ENCODE measurements at regions not wholly inside any gene's neighbourhood (a gene's known extent, or its start where the extent isn't known, plus 50 kb on each side); places are given as distances from the start of the nearest gene placed in this dataset.

- no peak for DNase-seq (ENCODE audit: low spot score)
Measured at GRCh38 chr1:106564192-106564591, 492.3 kb upstream of the PRMT6 start.

GRCh38 chr1:106568201-106568974 lies 488.1 kb upstream of the PRMT6 start:
- no peak for DNase-seq (ENCODE audit: low spot score)

GRCh38 chr1:106571109-106571508 lies 485.4 kb upstream of the PRMT6 start:
- DNase-seq (ENCODE audit: low spot score): no peak

GRCh38 chr1:106584107-106584506 lies 472.4 kb upstream of the PRMT6 start:
- no peak for DNase-seq (ENCODE audit: low spot score)

- DNase-seq (ENCODE audit: low spot score): no peak
Measured at GRCh38 chr1:106584676-106585075, 471.8 kb upstream of the PRMT6 start.

- no peak for DNase-seq (ENCODE audit: low spot score)
Measured at GRCh38 chr1:106600626-106601025, 455.8 kb upstream of the PRMT6 start.

GRCh38 chr1:106603616-106604015 lies 452.9 kb upstream of the PRMT6 start:
- DNase-seq (ENCODE audit: low spot score): no peak

GRCh38 chr1:106608841-106609240 lies 447.6 kb upstream of the PRMT6 start:
- DNase-seq (ENCODE audit: low spot score): no peak

- DNase-seq (ENCODE audit: low spot score): no peak
Measured at GRCh38 chr1:106613068-106613467, 443.4 kb upstream of the PRMT6 start.

- DNase-seq (ENCODE audit: low spot score): no peak
Measured at GRCh38 chr1:106613861-106614260, 442.6 kb upstream of the PRMT6 start.

GRCh38 chr1:106615473-106615872 lies 441.0 kb upstream of the PRMT6 start:
- no peak for DNase-seq (ENCODE audit: low spot score)

GRCh38 chr1:106619080-106619826 lies 437.2 kb upstream of the PRMT6 start:
- no peak for DNase-seq (ENCODE audit: low spot score)

- no peak for DNase-seq (ENCODE audit: low spot score)
Measured at GRCh38 chr1:106619827-106620134, 436.7 kb upstream of the PRMT6 start.

- DNase-seq (ENCODE audit: low spot score): no peak
Measured at GRCh38 chr1:106620521-106620954, 435.9 kb upstream of the PRMT6 start.

- DNase-seq (ENCODE audit: low spot score): no peak
Measured at GRCh38 chr1:106621853-106622252, 434.6 kb upstream of the PRMT6 start.

- no peak for DNase-seq (ENCODE audit: low spot score)
Measured at GRCh38 chr1:106637566-106637965, 418.9 kb upstream of the PRMT6 start.

GRCh38 chr1:106646261-106646784 lies 410.2 kb upstream of the PRMT6 start:
- DNase-seq (ENCODE audit: low spot score): no peak

- DNase-seq (ENCODE audit: low spot score): no peak
Measured at GRCh38 chr1:106646816-106647215, 409.7 kb upstream of the PRMT6 start.

- no peak for DNase-seq (ENCODE audit: low spot score)
Measured at GRCh38 chr1:106651028-106651762, 405.3 kb upstream of the PRMT6 start.

- no peak for DNase-seq (ENCODE audit: low spot score)
Measured at GRCh38 chr1:106659490-106660244, 396.8 kb upstream of the PRMT6 start.

- DNase-seq (ENCODE audit: low spot score): no peak
Measured at GRCh38 chr1:106675558-106675957, 380.9 kb upstream of the PRMT6 start.

GRCh38 chr1:106676021-106676420 lies 380.5 kb upstream of the PRMT6 start:
- no peak for DNase-seq (ENCODE audit: low spot score)
